ENCODE measurements at regions not wholly inside any gene's neighbourhood (a gene's known extent, or its start where the extent isn't known, plus 50 kb on each side); places are given as distances from the start of the nearest gene placed in this dataset.

DNA sequence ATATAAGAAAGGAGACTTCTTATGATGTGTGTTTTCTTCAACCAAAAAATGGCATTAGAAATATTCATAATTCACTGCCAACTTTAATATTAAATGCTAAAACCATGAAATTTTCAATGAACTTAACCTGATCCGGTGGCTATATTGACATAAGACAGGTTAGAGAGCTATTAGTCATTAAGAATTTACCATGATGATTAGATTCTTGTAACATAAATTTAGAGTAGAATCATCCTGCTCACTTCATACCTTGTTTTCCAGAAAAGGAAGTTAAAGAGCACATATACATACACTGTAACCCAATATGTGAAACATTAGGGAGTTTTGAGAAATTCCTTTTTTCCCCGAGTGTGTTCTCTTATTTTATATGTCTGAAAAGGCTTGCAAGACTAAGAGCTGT is 430.3 kb upstream of the SEMA3A start:
- Histone ChIP-seq H3K9me3 (no peaks in the 10 kb centered on the region), H3K4me1 (no peaks in the 10 kb centered on the region), H3K36me3 (replicated peaks) (no peaks in the 10 kb centered on the region), H3K4me3 (no peak overlapping the region), H3K27me3 (ENCODE audit: low read depth) (no peaks in the 10 kb centered on the region)
- DNase-seq (ENCODE audit: low spot score in 2 of 2), result no peak
- in situ Hi-C loops (cut with MboI; ENCODE audit: low sequenced_read_pairs), result no loop called here

DNA sequence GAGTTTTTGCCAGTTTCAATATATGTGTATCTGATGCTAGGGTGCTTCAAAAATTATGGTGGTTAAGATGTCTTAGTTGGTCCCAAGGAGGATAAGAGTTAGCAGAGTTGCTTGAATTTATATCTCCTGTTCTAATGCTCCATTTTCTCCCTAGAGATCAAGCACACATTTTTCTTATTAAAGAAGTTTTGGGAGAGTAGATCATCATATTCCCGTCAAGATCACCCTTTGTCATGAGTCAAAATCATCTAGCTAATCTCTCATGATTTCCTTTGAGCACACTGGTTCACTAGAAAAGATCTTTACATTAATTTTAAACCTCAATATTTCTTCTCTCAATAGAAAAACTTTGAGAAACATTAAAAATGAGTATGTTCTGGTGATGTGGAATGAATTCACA is 429.9 kb upstream of the SEMA3A start:
- Histone ChIP-seq H3K4me3 (no peak overlapping the region), H3K27me3 (ENCODE audit: low read depth) (no peaks in the 10 kb centered on the region), H3K36me3 (replicated peaks) (no peaks in the 10 kb centered on the region), H3K4me1 (no peaks in the 10 kb centered on the region), H3K9me3 (no peaks in the 10 kb centered on the region)
- no peak for DNase-seq (ENCODE audit: low spot score in 2 of 2)
- in situ Hi-C loops (cut with MboI; ENCODE audit: low sequenced_read_pairs), result no loop called here

DNA sequence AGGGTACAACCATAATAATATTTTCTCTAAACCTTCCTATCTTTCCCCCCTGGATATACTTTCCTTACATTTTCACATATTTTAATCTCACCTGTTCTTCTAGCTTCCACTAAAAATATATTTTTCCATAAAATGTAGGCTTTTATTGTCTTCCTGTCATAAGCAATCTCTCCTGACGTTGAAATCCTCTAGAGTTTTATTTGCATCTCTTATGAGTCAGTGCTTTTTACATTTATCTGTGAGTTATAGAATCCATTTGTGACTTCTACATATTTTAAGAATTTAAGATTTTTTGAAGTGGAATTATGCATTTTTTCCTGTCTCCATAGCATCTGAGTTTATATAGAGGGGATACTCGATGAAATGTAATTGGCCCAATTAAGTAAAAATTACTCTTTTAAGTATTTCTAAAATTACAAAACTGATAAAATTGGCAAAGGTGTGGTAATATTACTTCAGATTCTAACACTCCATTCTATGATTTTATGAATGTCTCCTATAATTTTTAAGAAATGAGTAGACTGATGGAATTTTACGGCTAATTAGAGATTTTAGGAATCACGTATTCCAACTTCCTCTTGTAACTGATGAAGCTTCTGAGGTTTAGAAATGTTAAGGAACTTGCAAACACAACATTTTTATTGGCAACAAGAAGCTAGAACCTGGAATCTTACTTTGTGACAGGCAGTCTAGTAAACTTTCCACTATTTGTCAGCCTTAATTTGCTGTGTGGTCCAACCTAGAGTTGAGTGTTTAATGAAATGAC is 422.9 kb upstream of the SEMA3A start:
- Histone ChIP-seq H3K36me3 (replicated peaks) (no peaks in the 10 kb centered on the region), H3K4me3 (no peak overlapping the region), H3K4me1 (no peaks in the 10 kb centered on the region), H3K27me3 (ENCODE audit: low read depth) (no peaks in the 10 kb centered on the region), H3K9me3 (no peaks in the 10 kb centered on the region)
- DNase-seq (ENCODE audit: low spot score in 2 of 2), result no peak
- in situ Hi-C loops (cut with MboI; ENCODE audit: low sequenced_read_pairs), result no loop called here

GRCh38 chr7:84614821-84615501 is 420.4 kb upstream of the SEMA3A start:
- no peaks in the 10 kb centered on the region for H3K9me3 ChIP-seq
- H3K27me3 ChIP-seq (ENCODE audit: low read depth), result no peaks in the 10 kb centered on the region
- DNase-seq (ENCODE audit: low spot score in 2 of 2), result no peak
- no peaks in the 10 kb centered on the region for H3K36me3 ChIP-seq (replicated peaks)
- in situ Hi-C loops (cut with MboI; ENCODE audit: low sequenced_read_pairs), result no loop called here
- no peak overlapping the region for H3K4me3 ChIP-seq
- no peaks in the 10 kb centered on the region for H3K4me1 ChIP-seq

GRCh38 chr7:84612981-84613681 is 418.5 kb upstream of the SEMA3A start:
- H3K27me3 ChIP-seq (ENCODE audit: low read depth), result no peaks in the 10 kb centered on the region
- H3K4me1 ChIP-seq, result no peaks in the 10 kb centered on the region
- in situ Hi-C loops (cut with MboI; ENCODE audit: low sequenced_read_pairs), result no loop called here
- no peak overlapping the region for H3K4me3 ChIP-seq
- H3K36me3 ChIP-seq (replicated peaks), result no peaks in the 10 kb centered on the region
- H3K9me3 ChIP-seq, result no peaks in the 10 kb centered on the region
- no peak for DNase-seq (ENCODE audit: low spot score in 2 of 2)

GRCh38 chr7:84611391-84611790 is 416.8 kb upstream of the SEMA3A start:
- Histone ChIP-seq H3K36me3 (replicated peaks) (no peaks in the 10 kb centered on the region), H3K4me3 (no peak overlapping the region), H3K9me3 (no peaks in the 10 kb centered on the region), H3K27me3 (ENCODE audit: low read depth) (no peaks in the 10 kb centered on the region), H3K4me1 (no peaks in the 10 kb centered on the region)
- no peak for DNase-seq (ENCODE audit: low spot score in 2 of 2)
- in situ Hi-C loops (cut with MboI; ENCODE audit: low sequenced_read_pairs), result no loop called here

DNA sequence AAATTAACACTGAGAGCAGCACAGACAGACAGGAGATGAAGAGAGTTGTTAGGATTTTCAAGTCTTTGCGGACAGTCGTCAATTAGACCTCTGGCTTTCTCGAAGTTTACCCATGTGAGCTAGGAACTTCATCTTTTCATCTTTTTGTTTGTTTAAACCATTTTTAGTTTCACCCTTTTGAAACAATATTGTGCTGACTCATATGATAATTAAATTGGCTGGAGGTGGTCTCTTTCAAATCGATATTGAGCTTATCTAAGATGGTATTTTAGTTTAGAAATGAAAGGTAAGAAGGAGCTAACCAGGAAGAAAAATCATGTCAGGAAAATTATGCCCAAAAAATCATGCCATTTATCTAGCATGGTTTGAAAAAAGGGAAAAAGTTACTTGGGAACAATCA is 415.8 kb upstream of the SEMA3A start:
- no peaks in the 10 kb centered on the region for H3K27me3 ChIP-seq (ENCODE audit: low read depth)
- no peaks in the 10 kb centered on the region for H3K9me3 ChIP-seq
- in situ Hi-C loops (cut with MboI; ENCODE audit: low sequenced_read_pairs), result no loop called here
- H3K4me1 ChIP-seq, result no peaks in the 10 kb centered on the region
- H3K36me3 ChIP-seq (replicated peaks), result no peaks in the 10 kb centered on the region
- no peak overlapping the region for H3K4me3 ChIP-seq
- DNase-seq (ENCODE audit: low spot score in 2 of 2), result no peak

GRCh38 chr7:84605301-84605700 is 410.7 kb upstream of the SEMA3A start:
- DNase-seq (ENCODE audit: low spot score in 2 of 2), result no peak
- Histone ChIP-seq H3K27me3 (ENCODE audit: low read depth) (no peaks in the 10 kb centered on the region), H3K4me3 (no peak overlapping the region), H3K4me1 (no peaks in the 10 kb centered on the region), H3K9me3 (no peaks in the 10 kb centered on the region), H3K36me3 (replicated peaks) (no peaks in the 10 kb centered on the region)
- in situ Hi-C loops (cut with MboI; ENCODE audit: low sequenced_read_pairs), result no loop called here

DNA sequence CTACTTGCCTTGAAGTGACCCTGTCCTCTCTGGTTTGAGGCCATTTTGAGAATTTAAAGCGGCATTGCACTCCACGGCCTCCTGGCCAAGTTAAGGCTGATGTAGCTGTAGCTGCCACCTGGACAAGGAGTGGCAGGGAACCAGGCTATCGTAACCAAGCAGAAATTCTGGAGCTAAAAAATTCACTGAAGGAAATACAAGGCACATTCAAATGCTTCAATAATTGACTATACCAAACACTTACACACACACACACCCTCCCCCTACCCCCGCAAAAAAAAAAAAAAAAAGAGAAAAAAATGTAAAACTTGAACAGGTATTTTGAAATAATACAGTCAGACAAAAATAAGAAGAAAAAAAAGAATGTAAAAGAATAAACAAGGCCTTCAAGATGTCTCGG is 409.0 kb upstream of the SEMA3A start:
- Histone ChIP-seq H3K36me3 (replicated peaks) (no peaks in the 10 kb centered on the region), H3K4me1 (no peaks in the 10 kb centered on the region), H3K9me3 (no peaks in the 10 kb centered on the region), H3K27me3 (ENCODE audit: low read depth) (no peaks in the 10 kb centered on the region), H3K4me3 (no peak overlapping the region)
- in situ Hi-C loops (cut with MboI; ENCODE audit: low sequenced_read_pairs), result no loop called here
- no peak for DNase-seq (ENCODE audit: low spot score in 2 of 2)

DNA sequence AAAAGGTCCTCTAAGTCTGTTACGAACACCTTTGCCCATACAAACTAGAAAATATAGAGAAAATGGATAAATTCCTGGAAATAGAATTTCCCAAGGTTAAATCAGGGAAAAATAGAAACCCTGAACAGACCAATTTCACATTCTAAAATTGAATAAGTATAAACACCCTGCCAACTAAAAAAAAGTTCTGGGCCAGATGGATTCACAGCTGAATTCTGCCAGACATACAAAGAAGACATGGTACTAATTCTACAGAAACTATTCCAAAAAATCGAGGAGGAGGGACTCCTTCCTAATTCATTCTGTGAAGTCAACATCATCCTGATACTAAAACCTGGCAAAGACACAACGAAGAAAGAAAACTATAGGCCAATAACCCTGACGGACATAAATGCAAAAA is 400.4 kb upstream of the SEMA3A start:
- no peak for DNase-seq (ENCODE audit: low spot score in 2 of 2)
- Histone ChIP-seq H3K9me3 (no peaks in the 10 kb centered on the region), H3K4me3 (no peak overlapping the region), H3K27me3 (ENCODE audit: low read depth) (no peaks in the 10 kb centered on the region), H3K36me3 (replicated peaks) (no peaks in the 10 kb centered on the region), H3K4me1 (peaks cover 6% of the 10 kb centered on the region; the same call in 1 of the 2 replicates)
- in situ Hi-C loops (cut with MboI; ENCODE audit: low sequenced_read_pairs), result no loop called here

DNA sequence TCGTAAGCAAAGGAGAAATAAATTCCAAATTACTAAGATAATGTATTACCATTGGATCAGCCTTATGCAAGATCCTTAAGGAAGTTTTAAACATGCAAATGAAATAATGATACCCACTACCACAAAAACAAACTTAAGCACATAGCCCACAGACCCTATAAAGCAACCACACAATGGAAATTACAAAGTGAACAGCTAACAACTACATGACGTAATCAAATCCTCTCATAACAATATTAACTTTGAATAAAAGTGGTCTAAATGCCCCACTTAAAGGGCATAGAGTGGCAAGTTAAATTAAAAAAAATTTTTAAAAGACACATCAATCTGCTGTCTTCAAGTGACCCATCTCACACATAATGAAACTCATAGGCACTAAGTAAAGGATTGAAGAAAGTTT is 397.3 kb upstream of the SEMA3A start:
- Histone ChIP-seq H3K4me1 (peaks cover 6% of the 10 kb centered on the region; the same call in 1 of the 2 replicates), H3K9me3 (no peaks in the 10 kb centered on the region), H3K27me3 (ENCODE audit: low read depth) (no peaks in the 10 kb centered on the region), H3K36me3 (replicated peaks) (no peaks in the 10 kb centered on the region), H3K4me3 (no peak overlapping the region)
- no peak for DNase-seq (ENCODE audit: low spot score in 2 of 2)
- in situ Hi-C loops (cut with MboI; ENCODE audit: low sequenced_read_pairs), result no loop called here

DNA sequence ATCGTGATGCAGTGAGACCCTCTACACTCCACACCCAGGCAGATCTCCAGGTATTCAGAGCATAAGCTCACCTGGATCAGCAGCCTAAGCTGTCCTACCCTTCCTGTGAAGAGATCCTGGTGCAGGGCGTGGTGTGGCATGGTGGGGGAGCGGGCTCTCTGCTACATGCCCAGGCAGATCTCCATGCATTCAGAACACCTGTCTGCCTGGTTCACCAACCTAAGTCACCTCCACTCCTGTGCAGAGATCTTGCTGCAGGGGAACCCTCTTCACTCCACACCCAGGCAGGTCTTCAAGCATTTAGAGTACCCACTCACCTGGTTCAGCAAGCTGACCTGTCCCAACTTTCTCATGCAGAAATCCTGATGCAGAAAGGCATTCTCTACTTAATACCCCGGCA is 394.4 kb upstream of the SEMA3A start:
- no peaks in the 10 kb centered on the region for H3K27me3 ChIP-seq (ENCODE audit: low read depth)
- in situ Hi-C loops (cut with MboI; ENCODE audit: low sequenced_read_pairs), result no loop called here
- H3K9me3 ChIP-seq, result no peaks in the 10 kb centered on the region
- no peak for DNase-seq (ENCODE audit: low spot score in 2 of 2)
- no peak overlapping the region for H3K4me3 ChIP-seq
- H3K4me1 ChIP-seq, result peaks cover 9% of the 10 kb centered on the region; the same call in 1 of the 2 replicates
- H3K36me3 ChIP-seq (replicated peaks), result no peaks in the 10 kb centered on the region

DNA sequence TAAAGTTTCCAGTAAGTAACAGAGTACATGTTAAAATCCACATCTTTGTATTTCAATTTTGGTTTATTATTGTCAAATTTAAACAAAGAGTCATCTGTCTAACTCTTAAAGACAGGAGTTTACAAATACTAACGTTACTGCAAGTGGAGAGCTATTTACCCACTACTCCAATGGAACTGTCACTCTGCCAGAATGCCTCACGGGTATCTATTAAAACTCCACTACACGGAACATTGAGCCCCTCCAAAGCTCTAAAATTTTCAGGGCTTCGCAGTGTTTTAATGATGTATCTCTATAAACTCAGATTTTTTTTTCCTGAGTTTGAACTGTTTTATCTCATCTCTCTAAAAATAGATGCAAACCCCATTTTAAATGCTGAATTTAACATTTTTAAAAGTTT is 388.7 kb upstream of the SEMA3A start:
- peaks cover 4% of the 10 kb centered on the region; the same call in 1 of the 2 replicates for H3K4me1 ChIP-seq
- no peak overlapping the region for H3K4me3 ChIP-seq
- no peak for DNase-seq (ENCODE audit: low spot score in 2 of 2)
- in situ Hi-C loops (cut with MboI; ENCODE audit: low sequenced_read_pairs), result no loop called here
- no peaks in the 10 kb centered on the region for H3K9me3 ChIP-seq
- H3K36me3 ChIP-seq (replicated peaks), result no peaks in the 10 kb centered on the region
- no peaks in the 10 kb centered on the region for H3K27me3 ChIP-seq (ENCODE audit: low read depth)

DNA sequence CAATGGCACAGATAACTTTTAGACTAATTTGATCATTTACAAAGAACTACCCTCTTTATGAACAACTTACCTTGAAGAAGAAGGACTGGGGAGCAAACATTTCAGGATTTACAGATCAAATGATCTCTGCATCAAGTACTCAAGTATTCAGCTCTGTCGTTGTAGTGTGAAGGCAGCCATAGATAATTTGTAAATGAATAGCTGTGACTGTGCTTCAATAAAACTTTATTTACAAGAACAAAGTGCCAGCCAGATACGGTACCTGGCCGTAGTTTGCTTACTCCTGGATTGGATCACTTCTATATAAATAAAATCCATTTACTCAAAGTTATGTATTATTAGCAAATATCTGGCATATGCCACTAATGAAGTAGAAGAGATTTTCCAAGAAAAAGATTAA is 388.2 kb upstream of the SEMA3A start:
- no peaks in the 10 kb centered on the region for H3K27me3 ChIP-seq (ENCODE audit: low read depth)
- no peaks in the 10 kb centered on the region for H3K9me3 ChIP-seq
- no peaks in the 10 kb centered on the region for H3K36me3 ChIP-seq (replicated peaks)
- no peak overlapping the region for H3K4me3 ChIP-seq
- peaks cover 4% of the 10 kb centered on the region; the same call in 1 of the 2 replicates for H3K4me1 ChIP-seq
- no peak for DNase-seq (ENCODE audit: low spot score in 2 of 2)
- in situ Hi-C loops (cut with MboI; ENCODE audit: low sequenced_read_pairs), result no loop called here

Data from HAP-1 (cell line).